ENCODE measurements at regions not wholly inside any gene's neighbourhood (a gene's known extent, or its start where the extent isn't known, plus 50 kb on each side); places are given as distances from the start of the nearest gene placed in this dataset.

- WGBS (ENCODE audit: insufficient coverage, low coverage, low lambda C conversion rate, missing lambda C conversion rate) = 64% methylated on average over 3 of the region's 3 CpGs
- Histone ChIP-seq H3K36me3 (no peaks in the 10 kb centered on the region), H3K27ac (no peak overlapping the region), H3K27me3 (no peaks in the 10 kb centered on the region), H3K4me3 (no peak overlapping the region), H3K4me1 (no peaks in the 10 kb centered on the region), H3K9me3 (no peaks in the 10 kb centered on the region)
- ATAC-seq (no peak), DNase-seq (no peak)
- TF ChIP-seq POLR2A (IDR thresholded peaks at IDR 0.05) (no peak), CTCF (IDR thresholded peaks at IDR 0.05) (no peak)
- intact Hi-C loops (cut with DNase I) = no loop called here
These were observed 215.6 kb upstream of the CHRM2 start for GRCh38 chr7:136652635-136653370.

- no peak overlapping the region for H3K27ac ChIP-seq
- peak in 2 of 4 donors; percentile 35 to 43 for ATAC-seq
- H3K4me1 ChIP-seq = no peaks in the 10 kb centered on the region
- H3K27me3 ChIP-seq = no peaks in the 10 kb centered on the region
- 14% methylated on average over 1 of the region's 1 CpG for WGBS (ENCODE audit: insufficient coverage, low coverage, low lambda C conversion rate, missing lambda C conversion rate)
- H3K36me3 ChIP-seq = no peaks in the 10 kb centered on the region
- DNase-seq = no peak
- intact Hi-C loops (cut with DNase I) = no loop called here
- TF ChIP-seq POLR2A (IDR thresholded peaks at IDR 0.05) (no peak), CTCF (IDR thresholded peaks at IDR 0.05) (no peak)
- no peaks in the 10 kb centered on the region for H3K9me3 ChIP-seq
- H3K4me3 ChIP-seq = no peak overlapping the region
These were observed 227.5 kb upstream of the CHRM2 start for GRCh38 chr7:136640977-136641376.

DNA sequence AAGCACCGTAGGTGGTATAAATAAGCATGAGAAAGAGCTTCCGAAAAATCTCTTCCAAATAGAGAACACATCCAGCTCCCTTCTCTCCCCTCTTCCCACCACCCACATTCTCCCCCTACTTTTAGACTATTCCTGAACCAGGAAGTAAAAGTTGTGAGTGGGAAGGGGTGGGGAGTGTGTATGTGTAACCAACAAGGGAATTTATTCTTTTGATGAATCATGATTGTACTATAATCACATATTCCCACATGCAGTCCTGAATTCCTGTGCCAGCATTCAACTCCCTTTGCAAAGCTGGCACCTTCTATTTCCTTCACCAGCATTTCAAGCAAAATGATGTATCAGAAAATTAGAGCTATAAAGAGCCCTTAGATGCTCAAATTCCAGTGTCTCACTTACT is 230.6 kb upstream of the CHRM2 start:
- Histone ChIP-seq H3K4me3 (no peak overlapping the region), H3K4me1 (no peaks in the 10 kb centered on the region), H3K27ac (no peak overlapping the region), H3K36me3 (no peaks in the 10 kb centered on the region), H3K9me3 (no peaks in the 10 kb centered on the region), H3K27me3 (no peaks in the 10 kb centered on the region)
- WGBS (ENCODE audit: insufficient coverage, low coverage, low lambda C conversion rate, missing lambda C conversion rate) = 59% methylated on average over 2 of the region's 2 CpGs
- DNase-seq (no peak), ATAC-seq (no peak)
- intact Hi-C loops (cut with DNase I) = no loop called here
- TF ChIP-seq POLR2A (IDR thresholded peaks at IDR 0.05) (no peak), CTCF (IDR thresholded peaks at IDR 0.05) (no peak)

DNA sequence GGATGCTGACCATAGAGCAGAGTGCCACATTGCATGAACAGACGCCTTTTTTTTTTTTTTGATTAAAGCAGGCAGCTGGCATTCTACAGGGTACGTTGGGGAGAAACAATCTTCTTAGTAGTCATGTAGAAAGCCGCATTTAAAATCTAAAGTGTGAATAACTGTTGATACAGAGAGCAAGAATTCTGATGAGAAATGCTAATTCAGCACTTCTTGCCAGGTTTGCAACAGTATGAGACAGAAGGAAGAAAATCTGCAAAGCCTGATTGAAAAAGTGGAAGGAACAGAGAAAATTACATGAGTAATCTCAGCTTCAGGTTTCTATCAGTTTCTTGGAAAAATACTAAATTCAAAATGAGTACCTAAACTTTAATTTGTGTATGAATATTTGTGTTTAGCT is 232.7 kb upstream of the CHRM2 start:
- Histone ChIP-seq H3K27ac (no peak overlapping the region), H3K9me3 (no peaks in the 10 kb centered on the region), H3K4me3 (no peak overlapping the region), H3K36me3 (no peaks in the 10 kb centered on the region), H3K27me3 (no peaks in the 10 kb centered on the region), H3K4me1 (no peaks in the 10 kb centered on the region)
- intact Hi-C loops (cut with DNase I) = no loop called here
- 29% methylated on average over 3 of the region's 3 CpGs for WGBS (ENCODE audit: insufficient coverage, low coverage, low lambda C conversion rate, missing lambda C conversion rate)
- ATAC-seq = no peak
- TF ChIP-seq CTCF (IDR thresholded peaks at IDR 0.05) (no peak), POLR2A (IDR thresholded peaks at IDR 0.05) (no peak)
- no peak for DNase-seq

DNA sequence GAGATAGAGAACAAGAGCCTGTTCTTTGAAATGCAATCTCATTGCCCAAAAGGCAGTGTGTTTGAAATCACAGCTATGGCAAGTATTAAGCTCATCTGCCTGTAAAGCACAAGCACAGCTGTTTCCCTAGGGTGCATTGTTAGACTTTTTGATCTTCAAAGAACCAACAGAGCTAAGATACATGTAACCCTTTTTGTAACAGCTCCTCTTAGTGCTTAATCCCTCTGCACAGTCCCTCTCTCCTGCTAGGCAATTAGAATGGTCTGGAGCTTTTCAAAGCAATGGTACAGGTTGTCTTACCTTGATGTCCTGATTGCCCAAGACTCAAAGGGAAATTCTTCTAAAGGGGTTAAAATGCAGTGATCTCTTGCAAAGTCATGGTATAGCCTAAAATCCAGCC is 249.6 kb upstream of the CHRM2 start:
- no peak overlapping the region for H3K4me3 ChIP-seq
- no peaks in the 10 kb centered on the region for H3K9me3 ChIP-seq
- no peak for ATAC-seq
- no peaks in the 10 kb centered on the region for H3K4me1 ChIP-seq
- no peak for DNase-seq
- peaks cover 0 to 1% (median 0%) of the 10 kb centered on the region in 4 donors for H3K36me3 ChIP-seq
- H3K27ac ChIP-seq = no peak overlapping the region
- no peaks in the 10 kb centered on the region for H3K27me3 ChIP-seq
- TF ChIP-seq CTCF (IDR thresholded peaks at IDR 0.05) (no peak), POLR2A (IDR thresholded peaks at IDR 0.05) (no peak)
- intact Hi-C loops (cut with DNase I) = no loop called here
